C4-2B (cell line): ENCODE measurements at regions not wholly inside any gene's neighbourhood (a gene's known extent, or its start where the extent isn't known, plus 50 kb on each side); places are given as distances from the start of the nearest gene placed in this dataset.

Source experiments
- H3K27ac ChIP-seq: fragments of 450-650 bp; 2 replicates; pipeline ENCODE4 v1.5.1; 2017
- CTCF ChIP-seq: fragments of 450-650 bp; conservative IDR thresholded peaks from 2 replicates; pipeline ENCODE4 v1.5.1; 2017; ENCODE audit warnings: mild to moderate bottlenecking
- ZFX ChIP-seq: fragments of 450-650 bp; IDR thresholded peaks from 2 replicates; pipeline ENCODE4 v1.6.1; 2017

GRCh38 chr5:30638899-30639298, 554.6 kb upstream of the CDH6 start:
- no peak for TF ChIP-seq ZFX
- no peak for TF ChIP-seq CTCF
- no peak overlapping the region for H3K27ac ChIP-seq

GRCh38 chr5:30627945-30628344, 565.5 kb upstream of the CDH6 start:
- no peak overlapping the region for H3K27ac ChIP-seq
- TF ChIP-seq CTCF (no peak), ZFX (no peak)

GRCh38 chr5:30626557-30626956, 566.9 kb upstream of the CDH6 start:
- no peak for TF ChIP-seq CTCF
- TF ChIP-seq ZFX: no peak

GRCh38 chr5:30620481-30621085, 572.9 kb upstream of the CDH6 start:
- TF ChIP-seq CTCF: no peak
- TF ChIP-seq ZFX: no peak
- H3K27ac ChIP-seq: no peak overlapping the region

More at GRCh38 chr5:30626557-30626956, 566.9 kb upstream of the CDH6 start:
- H3K27ac ChIP-seq: no peak overlapping the region

GRCh38 chr5:30608501-30608900, 585.0 kb upstream of the CDH6 start:
- no peak overlapping the region for H3K27ac ChIP-seq
- TF ChIP-seq CTCF (no peak), ZFX (no peak)

GRCh38 chr5:30607301-30607894, 586.1 kb upstream of the CDH6 start:
- no peak overlapping the region for H3K27ac ChIP-seq
- no peak for TF ChIP-seq ZFX
- TF ChIP-seq CTCF: no peak

GRCh38 chr5:30605693-30606268, 587.7 kb upstream of the CDH6 start:
- TF ChIP-seq CTCF: no peak
- TF ChIP-seq ZFX: no peak
- H3K27ac ChIP-seq: no peak overlapping the region
